ENCODE measurements at regions not wholly inside any gene's neighbourhood (a gene's known extent, or its start where the extent isn't known, plus 50 kb on each side); places are given as distances from the start of the nearest gene placed in this dataset.

DNA sequence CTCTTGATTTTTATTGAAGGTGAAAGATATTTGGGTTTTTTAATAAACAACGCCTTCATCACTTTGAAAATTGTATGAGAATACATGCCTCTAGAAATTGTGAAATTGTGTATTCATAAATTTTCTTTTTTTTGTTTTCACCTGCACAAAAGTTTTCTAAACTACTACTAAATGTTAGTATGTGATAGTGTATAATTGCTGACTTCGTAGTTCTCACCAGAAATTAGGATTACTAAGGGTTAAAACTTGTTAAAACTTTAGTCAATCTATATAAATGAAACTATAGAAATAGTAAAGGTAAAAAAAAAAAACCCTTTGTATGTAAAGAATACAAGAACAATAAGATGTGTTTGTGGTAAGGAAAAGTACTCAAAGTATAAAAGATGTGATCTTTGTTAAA lies 496.5 kb upstream of the ATP2B1 start:
- no peaks in the 10 kb centered on the region for H3K4me1 ChIP-seq (ENCODE audit: control insufficient read depth in 2 of 2, insufficient read depth in 2 of 2, low read length in 1 of 2)
- peaks cover 0 to 7% of the 10 kb centered on the region in 2 donors for H3K9me3 ChIP-seq (ENCODE audit: control insufficient read depth in 2 of 2, insufficient read depth in 1 of 2, low read depth in 1 of 2, low read length in 1 of 2)
- no peaks in the 10 kb centered on the region for H3K36me3 ChIP-seq (ENCODE audit: control insufficient read depth in 2 of 2, insufficient read depth in 2 of 2, low read length in 1 of 2)
- peaks cover 0 to 2% of the 10 kb centered on the region in 2 donors for H3K27me3 ChIP-seq (ENCODE audit: control insufficient read depth in 1 of 2, insufficient read depth in 2 of 2, low read length in 2 of 2)
- WGBS, 2 donors = 89 to 91% methylated on average over 2 of the region's 2 CpGs
- H3K4me3 ChIP-seq (ENCODE audit: low read depth in 1 of 2, low read length in 2 of 2) = no peak overlapping the region
- no peak overlapping the region for H3K27ac ChIP-seq (ENCODE audit: low read depth in 2 of 2, low read length in 1 of 2)

DNA sequence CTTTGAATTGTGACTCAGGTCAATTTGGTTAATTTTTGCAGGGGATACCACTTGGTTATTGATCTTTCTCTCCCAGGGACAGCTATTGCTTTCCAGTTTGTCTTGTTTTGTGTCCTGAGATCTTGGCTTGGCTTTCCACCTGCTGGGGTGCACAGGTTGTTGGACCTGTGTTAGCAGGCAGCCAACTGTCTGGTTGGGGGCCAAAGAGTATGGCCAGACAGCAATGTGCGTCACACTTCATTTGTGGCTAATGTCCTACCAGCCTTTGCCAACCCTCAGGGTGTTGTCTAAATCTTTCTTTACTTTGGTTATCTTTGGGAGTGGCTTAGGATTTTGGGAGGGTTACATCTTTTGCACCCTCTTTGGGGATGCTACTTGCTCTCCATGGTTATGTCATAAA lies 494.9 kb upstream of the ATP2B1 start:
- H3K27ac ChIP-seq (ENCODE audit: low read depth in 2 of 2, low read length in 1 of 2) = no peak overlapping the region
- 76 to 91% methylated on average over 1 of the region's 1 CpG for WGBS, 2 donors

DNA sequence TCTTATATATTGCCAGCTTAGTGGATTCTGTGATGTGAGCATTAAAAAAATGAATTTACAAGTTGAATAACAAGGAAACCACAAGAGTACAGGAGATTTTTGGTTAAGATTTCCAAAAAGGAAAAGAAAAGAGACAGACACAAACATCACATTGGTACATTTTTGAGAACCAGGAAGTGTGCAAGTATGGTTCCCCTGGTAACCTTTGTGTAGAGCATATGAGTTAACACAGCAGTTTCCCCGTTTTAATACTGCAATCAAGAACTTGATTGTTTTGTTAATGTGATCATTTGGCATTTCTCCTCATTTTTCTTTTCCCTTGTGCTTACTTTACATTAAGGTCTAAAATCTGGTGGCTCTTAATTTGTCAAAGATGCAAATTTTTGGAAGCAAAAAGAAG lies 490.4 kb upstream of the ATP2B1 start:
- no peaks in the 10 kb centered on the region for H3K27me3 ChIP-seq (ENCODE audit: control insufficient read depth in 1 of 2, insufficient read depth in 2 of 2, low read length in 2 of 2)
- H3K36me3 ChIP-seq (ENCODE audit: control insufficient read depth in 2 of 2, insufficient read depth in 2 of 2, low read length in 1 of 2) = no peaks in the 10 kb centered on the region
- H3K4me1 ChIP-seq (ENCODE audit: control insufficient read depth in 2 of 2, insufficient read depth in 2 of 2, low read length in 1 of 2) = no peaks in the 10 kb centered on the region
- H3K4me3 ChIP-seq (ENCODE audit: low read depth in 1 of 2, low read length in 2 of 2) = no peak overlapping the region
- no peak overlapping the region for H3K27ac ChIP-seq (ENCODE audit: low read depth in 2 of 2, low read length in 1 of 2)
- no peaks in the 10 kb centered on the region for H3K9me3 ChIP-seq (ENCODE audit: control insufficient read depth in 2 of 2, insufficient read depth in 1 of 2, low read depth in 1 of 2, low read length in 1 of 2)
- WGBS, 2 donors = 10 to 15% methylated on average over 1 of the region's 1 CpG

More for the DNA sequence above, 494.9 kb upstream of the ATP2B1 start:
- Histone ChIP-seq H3K9me3 (ENCODE audit: control insufficient read depth in 2 of 2, insufficient read depth in 1 of 2, low read depth in 1 of 2, low read length in 1 of 2) (no peaks in the 10 kb centered on the region), H3K4me1 (ENCODE audit: control insufficient read depth in 2 of 2, insufficient read depth in 2 of 2, low read length in 1 of 2) (no peaks in the 10 kb centered on the region), H3K4me3 (ENCODE audit: low read depth in 1 of 2, low read length in 2 of 2) (no peak overlapping the region), H3K27me3 (ENCODE audit: control insufficient read depth in 1 of 2, insufficient read depth in 2 of 2, low read length in 2 of 2) (no peaks in the 10 kb centered on the region), H3K36me3 (ENCODE audit: control insufficient read depth in 2 of 2, insufficient read depth in 2 of 2, low read length in 1 of 2) (no peaks in the 10 kb centered on the region)

DNA sequence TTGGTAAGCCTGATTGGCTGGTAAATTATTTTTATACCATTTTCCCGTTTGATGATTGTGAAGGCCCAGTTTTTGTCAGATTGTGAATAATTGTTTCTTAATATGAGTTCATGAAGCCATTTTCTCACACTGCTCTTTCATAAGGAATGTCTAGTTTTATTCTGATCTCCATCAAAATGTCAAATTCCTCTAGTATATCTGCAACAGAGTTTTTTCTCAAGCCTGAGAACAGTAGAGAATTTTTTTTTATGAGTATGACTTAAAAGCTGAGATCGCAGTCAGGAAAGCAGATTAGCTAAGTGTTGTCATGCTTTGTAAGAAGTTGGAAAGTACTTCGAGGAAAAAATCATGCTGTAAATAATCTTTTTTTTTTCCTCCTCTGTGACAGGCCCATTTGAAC lies 484.9 kb upstream of the ATP2B1 start:
- Histone ChIP-seq H3K9me3 (ENCODE audit: control insufficient read depth in 2 of 2, insufficient read depth in 1 of 2, low read depth in 1 of 2, low read length in 1 of 2) (no peaks in the 10 kb centered on the region), H3K4me1 (ENCODE audit: control insufficient read depth in 2 of 2, insufficient read depth in 2 of 2, low read length in 1 of 2) (no peaks in the 10 kb centered on the region), H3K4me3 (ENCODE audit: low read depth in 1 of 2, low read length in 2 of 2) (no peak overlapping the region), H3K36me3 (ENCODE audit: control insufficient read depth in 2 of 2, insufficient read depth in 2 of 2, low read length in 1 of 2) (no peaks in the 10 kb centered on the region), H3K27me3 (ENCODE audit: control insufficient read depth in 1 of 2, insufficient read depth in 2 of 2, low read length in 2 of 2) (no peaks in the 10 kb centered on the region), H3K27ac (ENCODE audit: low read depth in 2 of 2, low read length in 1 of 2) (no peak overlapping the region)
- 64 to 67% methylated on average over 3 of the region's 3 CpGs for WGBS, 2 donors

DNA sequence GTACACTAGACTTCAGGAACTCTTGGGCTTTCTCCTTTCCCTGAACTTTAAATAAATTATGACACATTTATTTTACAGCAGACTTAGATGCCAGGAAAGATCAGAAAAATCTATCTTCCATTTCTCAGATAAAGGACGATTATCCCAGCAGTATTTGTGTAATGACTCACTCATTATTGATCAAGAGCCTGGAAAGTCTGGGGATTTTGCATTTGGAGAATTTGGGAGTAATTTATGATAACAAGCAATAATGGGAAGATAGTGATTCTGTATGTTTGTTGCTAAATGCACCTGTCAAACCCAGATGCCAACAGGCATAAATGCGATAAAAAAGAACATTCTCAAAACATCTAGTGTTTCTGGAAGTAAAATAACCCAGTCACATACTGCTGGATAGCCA lies 480.2 kb upstream of the ATP2B1 start:
- Histone ChIP-seq H3K9me3 (ENCODE audit: control insufficient read depth in 2 of 2, insufficient read depth in 1 of 2, low read depth in 1 of 2, low read length in 1 of 2) (no peaks in the 10 kb centered on the region), H3K4me1 (ENCODE audit: control insufficient read depth in 2 of 2, insufficient read depth in 2 of 2, low read length in 1 of 2) (no peaks in the 10 kb centered on the region), H3K27me3 (ENCODE audit: control insufficient read depth in 1 of 2, insufficient read depth in 2 of 2, low read length in 2 of 2) (no peaks in the 10 kb centered on the region), H3K4me3 (ENCODE audit: low read depth in 1 of 2, low read length in 2 of 2) (no peak overlapping the region), H3K36me3 (ENCODE audit: control insufficient read depth in 2 of 2, insufficient read depth in 2 of 2, low read length in 1 of 2) (no peaks in the 10 kb centered on the region), H3K27ac (ENCODE audit: low read depth in 2 of 2, low read length in 1 of 2) (no peak overlapping the region)
- 44 to 47% methylated on average over 2 of the region's 2 CpGs for WGBS, 2 donors

DNA sequence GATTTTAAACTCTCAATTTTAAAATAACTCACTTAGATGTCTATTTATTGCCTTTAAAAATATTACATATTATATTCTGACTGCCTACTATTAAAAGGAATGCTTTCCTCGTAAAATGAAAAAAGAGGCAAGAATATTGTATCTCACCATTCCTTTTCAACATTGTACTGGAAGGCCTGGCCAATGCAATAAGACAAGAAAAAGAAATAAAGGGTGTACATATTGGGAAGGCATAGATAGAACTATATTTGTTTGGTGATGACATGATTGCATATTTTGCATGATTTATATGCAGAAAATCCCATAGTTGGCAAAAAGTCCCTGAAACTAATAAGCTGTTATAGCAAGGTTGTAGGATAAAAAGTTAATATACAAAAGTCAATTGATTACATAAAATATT lies 474.6 kb upstream of the ATP2B1 start:
- Histone ChIP-seq H3K27me3 (ENCODE audit: control insufficient read depth in 1 of 2, insufficient read depth in 2 of 2, low read length in 2 of 2) (no peaks in the 10 kb centered on the region), H3K36me3 (ENCODE audit: control insufficient read depth in 2 of 2, insufficient read depth in 2 of 2, low read length in 1 of 2) (no peaks in the 10 kb centered on the region), H3K4me1 (ENCODE audit: control insufficient read depth in 2 of 2, insufficient read depth in 2 of 2, low read length in 1 of 2) (no peaks in the 10 kb centered on the region), H3K27ac (ENCODE audit: low read depth in 2 of 2, low read length in 1 of 2) (no peak overlapping the region), H3K4me3 (ENCODE audit: low read depth in 1 of 2, low read length in 2 of 2) (no peak overlapping the region), H3K9me3 (ENCODE audit: control insufficient read depth in 2 of 2, insufficient read depth in 1 of 2, low read depth in 1 of 2, low read length in 1 of 2) (no peaks in the 10 kb centered on the region)
- 80 to 81% methylated on average over 1 of the region's 1 CpG for WGBS, 2 donors

DNA sequence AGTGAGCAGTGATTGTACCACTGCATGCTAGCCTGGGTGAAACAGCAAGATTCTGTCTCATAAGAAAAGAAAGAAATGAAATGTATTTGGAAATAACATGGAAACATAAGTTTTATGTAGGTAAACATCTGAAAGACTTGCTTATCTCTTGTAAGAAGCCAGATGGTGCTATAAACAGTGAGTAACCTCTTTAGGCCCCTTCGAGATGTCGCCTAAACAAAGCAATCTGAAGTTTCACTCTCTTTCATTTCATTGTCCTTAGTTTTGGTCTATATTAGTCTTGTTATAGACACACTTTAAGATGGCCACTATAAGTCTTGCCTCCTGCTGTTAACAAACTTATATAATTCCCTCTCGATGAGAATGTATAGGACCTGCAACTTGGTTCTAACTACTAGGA lies 472.6 kb upstream of the ATP2B1 start:
- no peak overlapping the region for H3K27ac ChIP-seq (ENCODE audit: low read depth in 2 of 2, low read length in 1 of 2)
- no peaks in the 10 kb centered on the region for H3K9me3 ChIP-seq (ENCODE audit: control insufficient read depth in 2 of 2, insufficient read depth in 1 of 2, low read depth in 1 of 2, low read length in 1 of 2)
- no peaks in the 10 kb centered on the region for H3K4me1 ChIP-seq (ENCODE audit: control insufficient read depth in 2 of 2, insufficient read depth in 2 of 2, low read length in 1 of 2)
- H3K4me3 ChIP-seq (ENCODE audit: low read depth in 1 of 2, low read length in 2 of 2) = no peak overlapping the region
- H3K36me3 ChIP-seq (ENCODE audit: control insufficient read depth in 2 of 2, insufficient read depth in 2 of 2, low read length in 1 of 2) = no peaks in the 10 kb centered on the region
- H3K27me3 ChIP-seq (ENCODE audit: control insufficient read depth in 1 of 2, insufficient read depth in 2 of 2, low read length in 2 of 2) = no peaks in the 10 kb centered on the region
- WGBS, 2 donors = 84 to 88% methylated on average over 3 of the region's 3 CpGs

DNA sequence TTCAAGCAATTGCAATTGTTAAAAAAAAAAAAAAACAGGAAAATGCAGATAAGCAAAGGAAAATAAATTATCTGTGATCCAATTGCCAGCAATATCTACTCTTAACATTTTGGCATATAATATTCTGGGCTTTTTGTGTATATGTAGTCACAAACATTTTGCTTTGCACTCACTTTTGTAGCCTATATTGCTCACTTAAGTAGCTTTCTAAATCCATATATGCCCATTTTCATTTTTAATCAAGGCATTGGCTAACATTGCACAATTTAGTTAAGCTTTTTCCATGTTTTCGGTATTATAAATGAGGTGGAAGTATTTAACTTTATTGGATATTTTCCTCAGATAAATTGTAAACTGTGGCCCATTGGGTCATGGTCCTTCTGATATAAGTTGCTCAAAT lies 466.3 kb upstream of the ATP2B1 start:
- WGBS, 2 donors = 96 to 98% methylated on average over 1 of the region's 1 CpG
- Histone ChIP-seq H3K27ac (ENCODE audit: low read depth in 2 of 2, low read length in 1 of 2) (no peak overlapping the region), H3K9me3 (ENCODE audit: control insufficient read depth in 2 of 2, insufficient read depth in 1 of 2, low read depth in 1 of 2, low read length in 1 of 2) (no peaks in the 10 kb centered on the region), H3K4me1 (ENCODE audit: control insufficient read depth in 2 of 2, insufficient read depth in 2 of 2, low read length in 1 of 2) (no peaks in the 10 kb centered on the region), H3K27me3 (ENCODE audit: control insufficient read depth in 1 of 2, insufficient read depth in 2 of 2, low read length in 2 of 2) (no peaks in the 10 kb centered on the region), H3K36me3 (ENCODE audit: control insufficient read depth in 2 of 2, insufficient read depth in 2 of 2, low read length in 1 of 2) (no peaks in the 10 kb centered on the region), H3K4me3 (ENCODE audit: low read depth in 1 of 2, low read length in 2 of 2) (no peak overlapping the region)

DNA sequence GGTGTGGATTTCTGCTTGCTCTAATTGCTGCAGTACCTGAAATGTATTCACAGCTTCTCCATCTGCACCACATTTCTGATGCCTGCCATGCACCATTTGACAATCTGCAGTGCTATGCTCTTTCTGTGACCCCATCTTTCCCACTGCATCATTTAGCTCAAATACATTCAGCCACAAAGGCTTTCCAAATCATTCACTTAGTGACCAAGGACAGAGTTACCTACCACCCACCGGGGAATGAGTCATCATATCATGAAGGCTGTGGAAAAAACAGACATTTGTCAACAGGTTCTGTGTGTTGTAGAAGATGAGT lies 465.5 kb upstream of the ATP2B1 start:
- no peaks in the 10 kb centered on the region for H3K36me3 ChIP-seq (ENCODE audit: control insufficient read depth in 2 of 2, insufficient read depth in 2 of 2, low read length in 1 of 2)
- no peaks in the 10 kb centered on the region for H3K4me1 ChIP-seq (ENCODE audit: control insufficient read depth in 2 of 2, insufficient read depth in 2 of 2, low read length in 1 of 2)
- no peak overlapping the region for H3K4me3 ChIP-seq (ENCODE audit: low read depth in 1 of 2, low read length in 2 of 2)
- WGBS, 2 donors = 30 to 39% methylated on average over 1 of the region's 1 CpG
- H3K9me3 ChIP-seq (ENCODE audit: control insufficient read depth in 2 of 2, insufficient read depth in 1 of 2, low read depth in 1 of 2, low read length in 1 of 2) = no peaks in the 10 kb centered on the region
- no peaks in the 10 kb centered on the region for H3K27me3 ChIP-seq (ENCODE audit: control insufficient read depth in 1 of 2, insufficient read depth in 2 of 2, low read length in 2 of 2)
- no peak overlapping the region for H3K27ac ChIP-seq (ENCODE audit: low read depth in 2 of 2, low read length in 1 of 2)

DNA sequence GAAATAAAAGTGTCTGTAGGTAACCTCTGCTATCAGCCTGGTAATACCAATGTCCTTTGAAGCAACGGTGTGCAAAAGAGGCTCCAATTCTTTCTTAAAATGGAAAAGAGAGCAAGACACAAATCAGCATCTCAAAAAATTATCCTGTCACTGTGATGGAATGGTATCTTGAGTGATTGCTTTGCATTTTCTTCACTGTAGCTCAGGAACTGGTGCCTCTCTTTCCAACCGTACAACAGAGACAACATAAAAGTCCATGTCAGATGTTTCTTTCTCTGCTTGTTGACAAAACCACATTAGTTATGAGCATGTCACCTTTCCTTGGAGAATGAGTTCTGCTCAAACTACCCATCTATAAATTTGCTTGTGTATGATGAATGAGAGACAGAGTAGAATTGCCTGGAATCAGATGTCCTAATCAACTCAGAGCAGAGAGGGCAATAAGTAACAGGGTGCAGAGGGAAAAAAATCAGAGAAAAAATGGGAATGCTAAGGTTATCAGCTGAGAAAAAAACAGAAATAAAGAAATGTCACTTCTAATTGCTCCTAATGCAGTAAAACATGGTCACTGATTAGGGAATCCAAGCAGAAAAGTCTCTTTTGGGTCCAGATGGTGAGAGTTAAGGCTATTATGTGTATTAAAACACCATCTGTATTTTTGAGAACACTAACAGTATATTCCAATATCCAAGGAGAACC lies 465.0 kb upstream of the ATP2B1 start:
- H3K4me3 ChIP-seq (ENCODE audit: low read depth in 1 of 2, low read length in 2 of 2) = no peak overlapping the region
- no peaks in the 10 kb centered on the region for H3K4me1 ChIP-seq (ENCODE audit: control insufficient read depth in 2 of 2, insufficient read depth in 2 of 2, low read length in 1 of 2)
- WGBS, 2 donors = 86 to 87% methylated on average over 2 of the region's 2 CpGs
- H3K27ac ChIP-seq (ENCODE audit: low read depth in 2 of 2, low read length in 1 of 2) = no peak overlapping the region
- H3K9me3 ChIP-seq (ENCODE audit: control insufficient read depth in 2 of 2, insufficient read depth in 1 of 2, low read depth in 1 of 2, low read length in 1 of 2) = no peaks in the 10 kb centered on the region
- H3K36me3 ChIP-seq (ENCODE audit: control insufficient read depth in 2 of 2, insufficient read depth in 2 of 2, low read length in 1 of 2) = no peaks in the 10 kb centered on the region
- no peaks in the 10 kb centered on the region for H3K27me3 ChIP-seq (ENCODE audit: control insufficient read depth in 1 of 2, insufficient read depth in 2 of 2, low read length in 2 of 2)
